K562 (cell line): ENCODE measurements at regions not wholly inside any gene's neighbourhood (a gene's known extent, or its start where the extent isn't known, plus 50 kb on each side); places are given as distances from the start of the nearest gene placed in this dataset.

ENCODE experiments used
- ATAC-seq: fragments of 200-7000 bp; cut with Tn5 transposase; 3 replicates; pipeline ENCODE4 v1.9.1; 2020; ENCODE audit warnings: moderate library complexity
- BruUV-seq: library from RNA; stranded (reverse); fragments of 400-500 nt; replicated peaks from 2 replicates; lab custom pipeline; 2021; lab: Mats Ljungman, UMichigan
- CTCF ChIA-PET: fragments of 300-600 bp; formaldehyde crosslinking; extraction: SDS; loops from one replicate; lab custom pipeline; 2021; ENCODE audit warnings: low intra/inter-chr PET ratio; lab: Yijun Ruan, JAX
- POLR2A ChIA-PET: fragments of 300-600, 350-650 bp; sonication (Branson Sonifier 250); formaldehyde crosslinking; extraction: SDS; loops from one replicate; lab custom pipeline; 2021; ENCODE audit warnings: antibody characterized with exemption, inconsistent platforms; lab: Yijun Ruan, JAX
- DNase-seq, 4 experiments: peaks; one replicate each; pipeline versions ENCODE4 v3.0.0 to v3.0.0-alpha.2; 2011 to 2018; ENCODE audit warnings: low spot score in 3 of 4, mixed read lengths in 3 of 4; ENCODE audit errors: extremely low read depth in 1 of 4
- FAIRE-seq: peaks from 2 replicates; lab custom pipeline; 2011; peaks lifted over from hg19 to GRCh38; lab: Jason Lieb, UNC
- H2AFZ ChIP-seq: 2 replicates; pipeline ENCODE4 v1.6.0; 2011; ENCODE audit warnings: low read depth, low read length, control low read depth, inconsistent platforms
- H3K27ac ChIP-seq: fragments of 200-600 bp; 3 replicates; pipeline ENCODE4 v1.8.0; 2011; ENCODE audit warnings: low read depth, mild to moderate bottlenecking, control low read depth, inconsistent platforms, low read length, moderate library complexity, mixed read lengths; ENCODE audit errors: extremely low read depth
- H3K27me3 ChIP-seq, 2 experiments: fragments of 300-600 bp in 1 of 2; 2 replicates in 1 of 2; 3 replicates in 1 of 2; pipeline versions ENCODE4 v1.6.0 to v1.8.0; 2011; ENCODE audit warnings: inconsistent platforms in 2 of 2, low read length in 2 of 2, mild to moderate bottlenecking in 1 of 2, mixed read lengths in 1 of 2, moderate library complexity in 1 of 2; ENCODE audit not compliant: control insufficient read depth in 2 of 2, insufficient read depth in 2 of 2
- H3K36me3 ChIP-seq: fragments of 300-600 bp; 3 replicates; pipeline ENCODE4 v1.8.0; 2011; ENCODE audit warnings: mild to moderate bottlenecking, low read length, inconsistent platforms; ENCODE audit not compliant: control insufficient read depth, insufficient read depth
- H3K4me1 ChIP-seq, 2 experiments: fragments of 200-600 bp in 1 of 2; replicated peaks in 1 of 2; 2 replicates in 1 of 2; 3 replicates in 1 of 2; pipeline versions ENCODE4 v1.5.1 to v1.8.0; 2011; ENCODE audit warnings: inconsistent platforms in 2 of 2, low read length in 2 of 2, mild to moderate bottlenecking in 1 of 2, mixed read lengths in 1 of 2, moderate library complexity in 1 of 2; ENCODE audit not compliant: control insufficient read depth in 2 of 2, insufficient read depth in 2 of 2
- H3K4me2 ChIP-seq: 2 replicates; pipeline ENCODE4 v1.6.1; 2011; ENCODE audit warnings: low read length, control low read depth, inconsistent platforms, mixed read lengths; ENCODE audit not compliant: insufficient read depth
- H3K4me3 ChIP-seq: fragments of 200-600 bp; sonication (generic), shearing (Covaris generic); 2 replicates; pipeline ENCODE4 v1.5.1; 2016; ENCODE audit warnings: control low read depth, inconsistent platforms
- H3K79me2 ChIP-seq: fragments of 200-600 bp; 3 replicates; pipeline ENCODE4 v1.8.0; 2011; ENCODE audit warnings: low read length, inconsistent platforms; ENCODE audit not compliant: control insufficient read depth, insufficient read depth
- H3K9ac ChIP-seq, 2 experiments: 2 replicates each; pipeline versions ENCODE4 v1.6.0 to v1.6.1; 2011; ENCODE audit warnings: low read depth in 2 of 2, low read length in 2 of 2, control low read depth in 1 of 2, inconsistent platforms in 1 of 2, mild to moderate bottlenecking in 1 of 2, mixed read lengths in 1 of 2; ENCODE audit not compliant: insufficient read depth in 1 of 2
- H3K9me1 ChIP-seq: one replicate; pipeline ENCODE4 v1.6.0; 2011; ENCODE audit warnings: inconsistent platforms, mild to moderate bottlenecking, low read length, moderate library complexity; ENCODE audit not compliant: control insufficient read depth, insufficient read depth
- H3K9me3 ChIP-seq: replicated peaks from 2 replicates; pipeline ENCODE4 v1.5.1; 2011; ENCODE audit warnings: low read depth, low read length, inconsistent platforms; ENCODE audit not compliant: control insufficient read depth, insufficient read depth
- H4K20me1 ChIP-seq: replicated peaks from 2 replicates; pipeline ENCODE4 v1.6.1; 2011; ENCODE audit warnings: low read length, inconsistent platforms, mixed read lengths; ENCODE audit not compliant: control insufficient read depth, insufficient read depth
- CHD4 ChIP-seq: fragments of 200-600 bp; sonication (generic); IDR thresholded peaks from 3 replicates; pipeline ENCODE4 v1.6.1; 2012; ENCODE audit warnings: low read depth, mild to moderate bottlenecking, mixed read lengths, low read length, inconsistent platforms; ENCODE audit not compliant: insufficient read depth, insufficient replicate concordance, poor library complexity, severe bottlenecking
- FOXP4 ChIP-seq: sonication (generic); formaldehyde crosslinking; IDR thresholded peaks from 2 replicates; pipeline ENCODE4 v1.8.0; 2022; ENCODE audit warnings: mild to moderate bottlenecking, missing genetic modification reagents, borderline replicate concordance
- GMEB1 ChIP-seq: fragments of 250-450 bp; sonication (Bioruptor Pico); IDR thresholded peaks from 2 replicates; pipeline ENCODE4 v1.4.0; 2020; ENCODE audit warnings: mild to moderate bottlenecking
- IRF9 ChIP-seq: fragments of 450-650 bp; IDR thresholded peaks from 2 replicates; pipeline ENCODE4 v1.6.1; 2016; ENCODE audit warnings: missing biosample characterization, missing genetic modification characterization
- MTF1 ChIP-seq: fragments of 250-450 bp; sonication (Bioruptor Pico); IDR thresholded peaks from 2 replicates; pipeline ENCODE4 v1.9.0; 2021; ENCODE audit warnings: moderate library complexity, mild to moderate bottlenecking, inconsistent platforms, borderline replicate concordance
- NCOA1 ChIP-seq: fragments of 450-650 bp; IDR thresholded peaks from 2 replicates; pipeline ENCODE4 v1.6.1; 2016; ENCODE audit warnings: low read depth
- NCOA4 ChIP-seq: fragments of 450-650 bp; IDR thresholded peaks from 2 replicates; pipeline ENCODE4 v1.6.1; 2018; ENCODE audit warnings: mild to moderate bottlenecking; ENCODE audit not compliant: partially characterized antibody
- PATZ1 ChIP-seq: fragments of 250-450 bp; sonication (Bioruptor Pico); IDR thresholded peaks from 2 replicates; pipeline ENCODE4 v1.5.0; 2020; ENCODE audit warnings: mild to moderate bottlenecking, borderline replicate concordance
- POLR2A ChIP-seq: fragments of 450-650 bp; conservative IDR thresholded peaks from 2 replicates; pipeline ENCODE4 v1.6.1; 2016
- PRPF4 ChIP-seq: fragments of 200-400 bp; formaldehyde crosslinking; IDR thresholded peaks from one replicate; pipeline ENCODE4 v1.6.1; 2017; ENCODE audit warnings: low read length, low read depth, mild to moderate bottlenecking; ENCODE audit not compliant: insufficient read depth, poor library complexity, severe bottlenecking
- RAD21 ChIP-seq, 2 experiments: fragments of 250-450 bp in 1 of 2; fragments of 450-650 bp in 1 of 2; sonication (Bioruptor Pico) in 1 of 2; formaldehyde crosslinking in 1 of 2; IDR thresholded peaks in 1 of 2; conservative IDR thresholded peaks in 1 of 2; 2 replicates each; pipeline versions ENCODE4 v1.4.0 to v1.8.0; 2020 to 2022; ENCODE audit warnings: mild to moderate bottlenecking in 2 of 2, moderate library complexity in 1 of 2
- SIRT6 ChIP-seq: IDR thresholded peaks from one replicate; pipeline ENCODE4 v1.6.1; 2012; ENCODE audit warnings: low read depth, mild to moderate bottlenecking, control low read depth, inconsistent platforms, low read length, moderate library complexity
- SMAD2 ChIP-seq: fragments of 150-350 bp; IDR thresholded peaks from 2 replicates; pipeline ENCODE4 v1.6.1; 2014; ENCODE audit warnings: low read depth, mild to moderate bottlenecking, low read length
- TFE3 ChIP-seq: fragments of 450-650 bp; formaldehyde crosslinking; IDR thresholded peaks from 2 replicates; pipeline ENCODE4 v1.4.0; 2020; ENCODE audit warnings: mild to moderate bottlenecking, mixed read lengths
- ZNF785 ChIP-seq: fragments of 250-450 bp; sonication (Bioruptor Pico); IDR thresholded peaks from 2 replicates; pipeline ENCODE4 v1.4.0; 2020; ENCODE audit warnings: mild to moderate bottlenecking
- WGBS: fragments of 100-300 bp; shearing (Covaris generic); methylation state at CpG from one replicate; pipeline ENCODE4 v1.1.6; 2016; ENCODE audit warnings: low coverage, mixed read lengths; ENCODE audit not compliant: insufficient coverage; ENCODE audit errors: missing lambda C conversion rate; 5-methylcytosine and 5-hydroxymethylcytosine counted together
- in situ Hi-C: fragments of 300-500 bp; cut with MboI; formaldehyde crosslinking; loops from 4 replicates; pipeline ENCODE4 v1.15.0; 2018; ENCODE audit warnings: inconsistent platforms, mixed read lengths
- intact Hi-C: fragments of 100-400 bp; cut with micrococcal nuclease; formaldehyde crosslinking; loops from 2 replicates; pipeline ENCODE4 v1.14.2; 2022

GRCh38 chr15:25545889-25546288 is 107.1 kb upstream of the UBE3A start:
- no TSS peak for BruUV-seq
- no peak for FAIRE-seq
- no peak overlapping the region for H3K9ac ChIP-seq
- no peaks in the 10 kb centered on the region for H3K27me3 ChIP-seq
- CTCF ChIA-PET: no interaction called here
- POLR2A ChIA-PET: no interaction called here
- H2AFZ ChIP-seq: no peak overlapping the region
- no peak for ATAC-seq
- no peaks in the 10 kb centered on the region for H3K79me2 ChIP-seq
- 0% methylated on average over 3 of the region's 3 CpGs for WGBS
- no peaks in the 10 kb centered on the region for H4K20me1 ChIP-seq
- intact Hi-C loops (no loop called here), in situ Hi-C loops (no loop called here)
- no peak overlapping the region for H3K27ac ChIP-seq
- H3K4me3 ChIP-seq: no peak overlapping the region
- H3K9me1 ChIP-seq: no peaks in the 10 kb centered on the region
- H3K36me3 ChIP-seq: no peaks in the 10 kb centered on the region
- no peak overlapping the region for H3K4me2 ChIP-seq
- DNase-seq: no peak
- H3K4me1 ChIP-seq: no peaks in the 10 kb centered on the region
- no peaks in the 10 kb centered on the region for H3K9me3 ChIP-seq
- TF ChIP-seq SIRT6 (no peak), NCOA4 (no peak), GMEB1 (no peak), SMAD2 (no peak), PATZ1 (CRISPR knock-in tag) (no peak), CHD4 (no peak), RAD21 (CRISPR knock-in tag; conservative IDR thresholded peaks at IDR 0.05 in 1 of 2, IDR thresholded peaks at IDR 0.05 in 1 of 2) (no peak), MTF1 (CRISPR knock-in tag) (no peak), PRPF4 (no peak), NCOA1 (no peak), POLR2A (no peak), ZNF785 (CRISPR knock-in tag) (no peak), IRF9 (tag) (no peak), TFE3 (CRISPR knock-in tag) (no peak), FOXP4 (CRISPR knock-in tag) (no peak)
